AG20443 (cell line): ENCODE measurements at regions not wholly inside any gene's neighbourhood (a gene's known extent, or its start where the extent isn't known, plus 50 kb on each side); places are given as distances from the start of the nearest gene placed in this dataset.
"Not testable (repeated sequence)": the region's sequence is repeated elsewhere in the genome, so short reads cannot be mapped to it uniquely, and the experiment has no call there.

Source experiments
- DNase-seq: peaks from one replicate; pipeline ENCODE4 v3.0.0; 2012; ENCODE audit warnings: low spot score, mixed read lengths

DNA sequence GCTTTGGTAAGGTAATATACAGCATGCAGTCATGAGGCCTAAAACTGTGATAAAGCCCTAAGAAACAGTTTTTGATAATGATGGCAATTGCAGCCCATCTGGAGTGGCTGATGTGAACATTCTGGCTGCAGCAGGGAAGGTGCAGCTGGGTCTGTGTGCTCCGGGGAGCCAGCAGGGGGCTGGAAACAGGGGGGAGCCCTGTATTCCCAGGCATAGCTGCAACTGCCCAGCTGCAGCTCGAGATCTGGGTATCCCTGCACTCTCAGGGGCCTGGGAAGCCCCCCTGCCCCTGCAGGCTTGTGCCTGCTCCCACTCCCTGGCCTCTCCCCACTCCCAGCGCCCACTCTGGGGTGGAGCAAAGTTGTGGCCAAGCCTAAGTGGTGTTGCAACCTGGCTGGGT, 95.6 kb downstream of the RRAGB start:
- DNase-seq = no peak

GRCh38 chrX:55815546-55815945, 98.0 kb downstream of the RRAGB start:
- DNase-seq = no peak

DNA sequence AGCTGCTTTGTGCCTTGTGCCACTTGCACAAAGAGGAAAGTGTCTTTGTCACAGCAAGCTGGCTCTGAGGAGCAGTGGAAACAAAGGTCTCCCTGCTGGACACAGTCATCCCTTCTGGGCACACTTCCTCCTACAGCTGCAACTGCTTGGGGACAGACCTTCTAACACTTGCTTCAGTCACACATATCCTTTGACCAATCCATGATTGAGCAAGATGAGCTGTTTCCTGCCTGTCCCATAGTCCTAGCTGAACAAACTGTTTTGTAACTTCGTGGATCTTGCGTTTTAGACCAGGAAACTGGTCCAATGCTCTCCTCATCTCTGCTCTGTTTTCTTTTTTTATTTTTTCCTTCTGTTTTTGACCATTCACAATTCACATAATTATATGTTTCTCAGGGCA, 98.5 kb downstream of the RRAGB start:
- no peak for DNase-seq

DNA sequence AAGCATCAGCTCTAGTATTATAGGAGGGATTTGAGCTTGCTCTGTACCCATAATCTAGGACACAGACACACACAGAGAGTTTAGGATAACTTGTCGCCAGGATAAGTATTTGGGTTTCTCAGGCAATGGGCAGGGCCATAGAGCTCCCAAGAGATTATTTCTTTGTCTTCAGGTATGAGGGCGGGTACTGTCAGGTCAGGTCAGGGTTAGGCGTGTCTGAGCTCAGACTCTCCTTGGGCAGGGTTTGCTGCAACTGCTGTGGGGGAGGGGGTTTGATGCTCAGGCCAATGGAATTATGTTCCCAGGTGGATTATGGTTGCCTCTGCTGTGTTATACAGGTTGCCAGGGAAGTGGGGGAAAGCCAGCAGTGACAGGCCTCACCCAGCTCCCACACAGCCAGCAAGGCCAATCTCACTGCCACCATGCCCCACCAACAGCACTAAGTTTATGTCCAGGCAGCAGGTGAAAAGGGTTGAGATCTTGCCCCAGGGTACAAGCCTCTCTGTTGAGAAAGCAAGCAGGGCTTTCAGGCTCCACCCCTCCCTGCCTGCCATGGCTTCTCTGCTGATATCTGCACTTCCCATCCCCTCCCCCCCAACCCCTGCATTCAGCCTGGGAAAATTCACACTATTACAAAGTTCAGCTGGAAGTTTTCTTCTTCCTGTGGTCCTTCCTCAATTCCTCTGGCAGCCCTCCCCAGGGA, 101.3 kb downstream of the RRAGB start:
- DNase-seq = no peak

GRCh38 chrX:55839485-55839884, 121.9 kb downstream of the RRAGB start:
- DNase-seq = no peak

DNA sequence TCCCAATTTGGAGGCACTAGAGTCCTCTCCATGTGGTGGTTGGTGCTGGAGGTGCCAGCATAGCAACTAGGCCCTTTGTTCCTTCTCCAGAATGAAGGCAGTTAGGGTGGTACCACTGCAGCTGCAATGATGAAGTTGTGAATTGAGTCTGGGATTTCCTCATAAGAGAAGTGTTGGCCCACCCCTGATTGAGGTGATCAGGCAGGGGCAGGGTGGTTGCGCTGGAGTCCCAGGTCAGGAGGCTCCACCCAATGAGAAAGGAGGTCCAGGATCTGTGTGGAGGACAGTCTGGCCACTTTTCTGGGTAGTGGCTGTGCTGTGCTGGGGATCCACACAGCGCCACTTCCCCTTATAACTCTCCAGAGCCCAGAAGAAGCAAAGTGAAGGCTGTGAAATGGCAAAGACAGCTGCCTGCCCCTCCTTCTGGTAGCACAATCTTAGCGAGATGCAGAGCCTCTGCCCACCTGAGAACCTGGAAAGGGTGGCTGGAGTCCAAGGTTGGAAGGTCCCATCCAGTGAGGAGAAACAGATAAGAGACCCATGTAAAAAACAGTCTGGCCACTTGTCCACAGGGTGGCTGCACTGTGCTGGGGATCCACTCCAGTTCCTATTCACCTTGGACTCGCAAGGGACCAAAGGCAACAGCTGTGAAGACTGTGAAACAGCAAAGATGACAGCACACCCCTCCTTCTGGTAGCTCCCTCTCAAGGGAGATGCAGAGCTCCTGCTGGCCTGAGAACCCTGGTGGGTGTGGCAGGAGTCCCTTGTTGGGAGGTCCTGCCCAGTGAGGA, 124.6 kb downstream of the RRAGB start:
- DNase-seq = no peak

GRCh38 chrX:55866779-55867178, 149.2 kb downstream of the RRAGB start:
- DNase-seq = not testable (repeated sequence)

GRCh38 chrX:55867181-55867651, 149.7 kb downstream of the RRAGB start:
- DNase-seq = no peak

DNA sequence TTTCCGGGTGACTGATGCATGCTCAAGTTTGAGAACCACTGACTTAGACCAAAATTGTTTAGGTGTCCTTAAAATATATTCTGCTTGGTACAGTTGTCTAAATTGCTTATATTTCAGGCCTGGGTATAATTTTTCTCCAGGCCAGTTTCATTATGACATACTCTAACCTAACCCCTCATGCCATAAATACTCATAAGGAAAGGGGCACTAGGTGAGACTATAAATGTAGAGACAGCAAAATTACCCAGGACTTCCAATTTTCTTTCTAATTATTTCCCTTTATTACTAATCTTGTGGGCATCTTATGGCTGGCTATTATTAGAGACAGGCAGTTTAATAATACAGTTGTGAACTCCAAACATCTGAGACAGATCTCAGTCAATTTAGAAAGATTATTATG, 150.2 kb downstream of the RRAGB start:
- DNase-seq = no peak

GRCh38 chrX:55874807-55875206, 157.3 kb downstream of the RRAGB start:
- DNase-seq = no peak

GRCh38 chrX:55883541-55883940, 166.0 kb downstream of the RRAGB start:
- DNase-seq = not testable (repeated sequence)

- peak; percentile 69 for DNase-seq
These were observed 190.5 kb downstream of the RRAGB start for GRCh38 chrX:55907968-55908607.

- peak; percentile 31 for DNase-seq
These were observed 191.2 kb downstream of the RRAGB start for GRCh38 chrX:55908661-55909212.

- no peak for DNase-seq
These were observed 202.0 kb downstream of the RRAGB start for GRCh38 chrX:55919367-55920221.

- DNase-seq = no peak
These were observed 207.0 kb downstream of the RRAGB start for GRCh38 chrX:55924574-55924973.

DNA sequence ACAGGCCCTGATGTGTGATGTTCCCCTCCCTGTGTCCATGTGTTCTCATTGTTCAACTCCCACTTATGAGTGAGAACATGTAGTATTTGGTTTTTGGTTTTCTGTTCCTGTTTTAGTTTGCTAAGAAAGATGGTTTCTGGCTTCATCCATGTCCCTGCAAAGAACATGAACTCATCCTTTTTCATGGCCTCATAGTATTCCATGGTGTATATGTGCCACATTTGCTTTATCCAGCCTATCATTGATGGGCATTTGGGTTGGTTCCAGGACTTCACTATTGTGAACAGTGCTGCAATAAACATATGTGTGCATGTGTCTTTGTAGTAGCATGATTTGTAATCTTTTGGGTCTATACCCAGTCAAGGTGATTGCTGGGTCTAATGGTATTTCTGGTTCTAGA, 211.0 kb downstream of the RRAGB start:
- not testable (repeated sequence) for DNase-seq
